ENCODE measurements at regions not wholly inside any gene's neighbourhood (a gene's known extent, or its start where the extent isn't known, plus 50 kb on each side); places are given as distances from the start of the nearest gene placed in this dataset.

- TF ChIP-seq CTCF (conservative IDR thresholded peaks at IDR 0.05; ENCODE audit: low read depth, low read length): no peak
- TF ChIP-seq MAZ (IDR thresholded peaks at IDR 0.05; ENCODE audit: borderline replicate concordance, low read depth, low read length): no peak
- TF ChIP-seq CEBPB (IDR thresholded peaks at IDR 0.05; ENCODE audit: low read depth, low read length): no peak
- no peak for TF ChIP-seq BHLHE40 (IDR thresholded peaks at IDR 0.05; ENCODE audit: low read depth, low read length)
- TF ChIP-seq SMC3 (IDR thresholded peaks at IDR 0.05; ENCODE audit: low read depth, low read length): no peak
- no peak for TF ChIP-seq POLR2A (IDR thresholded peaks at IDR 0.05; ENCODE audit: low read depth, low read length)
- TF ChIP-seq ELK1 (IDR thresholded peaks at IDR 0.05; ENCODE audit: borderline replicate concordance, low read depth, low read length): no peak
- no peak for TF ChIP-seq RCOR1 (IDR thresholded peaks at IDR 0.05; ENCODE audit: insufficient replicate concordance, low read length)
- no peak for TF ChIP-seq MXI1 (IDR thresholded peaks at IDR 0.05; ENCODE audit: borderline replicate concordance, low read depth, low read length)
- no peak for TF ChIP-seq MAFK (IDR thresholded peaks at IDR 0.05; ENCODE audit: low read depth, low read length)
- TF ChIP-seq RAD21 (IDR thresholded peaks at IDR 0.05; ENCODE audit: low read length): no peak
- TF ChIP-seq RFX5 (IDR thresholded peaks at IDR 0.05; ENCODE audit: low read depth, low read length): no peak
These were observed 130.6 kb downstream of the PXDC1 start for GRCh38 chr6:3620937-3621336.
